ENCODE measurements at regions not wholly inside any gene's neighbourhood (a gene's known extent, or its start where the extent isn't known, plus 50 kb on each side); places are given as distances from the start of the nearest gene placed in this dataset.
A peak's percentile ranks its signal among the peaks of the same experiment; 100 is the strongest.

GRCh38 chr12:53867216-53868012 lies 71.2 kb upstream of the HOXC13 start:
- TF ChIP-seq ZNF384 (IDR thresholded peaks at IDR 0.05), result no peak
- TF ChIP-seq FOXA1 (IDR thresholded peaks at IDR 0.05), result no peak
- no peak for TF ChIP-seq SUZ12 (IDR thresholded peaks at IDR 0.05)
- TF ChIP-seq HDGF (IDR thresholded peaks at IDR 0.05; ENCODE audit: borderline replicate concordance), result no peak
- no peak for TF ChIP-seq L3MBTL2 (conservative IDR thresholded peaks at IDR 0.05)
- TF ChIP-seq NFRKB (IDR thresholded peaks at IDR 0.05), result no peak
- TF ChIP-seq BHLHE40 (IDR thresholded peaks at IDR 0.05; ENCODE audit: borderline replicate concordance), result no peak
- ChIA-PET CTCF (no interaction called here), POLR2A (no interaction called here)
- DNase-seq (ENCODE audit: extremely low spot score), result peak; percentile 31

- ChIA-PET POLR2A (no interaction called here), CTCF (no interaction called here)
- TF ChIP-seq L3MBTL2 (conservative IDR thresholded peaks at IDR 0.05), result no peak
- no peak for TF ChIP-seq BHLHE40 (IDR thresholded peaks at IDR 0.05; ENCODE audit: borderline replicate concordance)
- no peak for TF ChIP-seq ELF4 (IDR thresholded peaks at IDR 0.05)
- TF ChIP-seq LEF1 (IDR thresholded peaks at IDR 0.05; ENCODE audit: borderline replicate concordance), result no peak
- no peak for TF ChIP-seq SP1 (IDR thresholded peaks at IDR 0.05)
- TF ChIP-seq NFRKB (IDR thresholded peaks at IDR 0.05), result no peak
- no peak for TF ChIP-seq FOXA1 (IDR thresholded peaks at IDR 0.05)
- no peak for TF ChIP-seq ZNF384 (IDR thresholded peaks at IDR 0.05)
- no peak for TF ChIP-seq FOXM1 (IDR thresholded peaks at IDR 0.05; ENCODE audit: borderline replicate concordance)
- no peak for TF ChIP-seq FOXK2 (IDR thresholded peaks at IDR 0.05)
- no peak for TF ChIP-seq ARNT (IDR thresholded peaks at IDR 0.05)
- TF ChIP-seq CTBP1 (IDR thresholded peaks at IDR 0.05; ENCODE audit: borderline replicate concordance), result no peak
- no peak for TF ChIP-seq TARDBP (IDR thresholded peaks at IDR 0.05)
- TF ChIP-seq, protein P1, sequence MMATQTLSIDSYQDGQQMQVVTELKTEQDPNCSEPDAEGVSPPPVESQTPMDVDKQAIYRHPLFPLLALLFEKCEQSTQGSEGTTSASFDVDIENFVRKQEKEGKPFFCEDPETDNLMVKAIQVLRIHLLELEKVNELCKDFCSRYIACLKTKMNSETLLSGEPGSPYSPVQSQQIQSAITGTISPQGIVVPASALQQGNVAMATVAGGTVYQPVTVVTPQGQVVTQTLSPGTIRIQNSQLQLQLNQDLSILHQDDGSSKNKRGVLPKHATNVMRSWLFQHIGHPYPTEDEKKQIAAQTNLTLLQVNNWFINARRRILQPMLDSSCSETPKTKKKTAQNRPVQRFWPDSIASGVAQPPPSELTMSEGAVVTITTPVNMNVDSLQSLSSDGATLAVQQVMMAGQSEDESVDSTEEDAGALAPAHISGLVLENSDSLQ (IDR thresholded peaks at IDR 0.05), result no peak
- no peak for TF ChIP-seq HDGF (IDR thresholded peaks at IDR 0.05; ENCODE audit: borderline replicate concordance)
- no peak for TF ChIP-seq SUZ12 (IDR thresholded peaks at IDR 0.05)
- DNase-seq (ENCODE audit: extremely low spot score), result peak; percentile 15
Observed at GRCh38 chr12:53868511-53868986, 70.1 kb upstream of the HOXC13 start.

GRCh38 chr12:53869500-53869899 lies 69.1 kb upstream of the HOXC13 start:
- CTCF ChIA-PET, result interaction anchor here (1.4 kb wide), 1 partner anchor 9 kb away, joined by 3 read pairs; no protein-coding TSS in a partner anchor
- TF ChIP-seq L3MBTL2 (conservative IDR thresholded peaks at IDR 0.05) (no peak), BHLHE40 (IDR thresholded peaks at IDR 0.05; ENCODE audit: borderline replicate concordance) (no peak), FOXA1 (IDR thresholded peaks at IDR 0.05) (no peak), HDGF (IDR thresholded peaks at IDR 0.05; ENCODE audit: borderline replicate concordance) (no peak), SUZ12 (IDR thresholded peaks at IDR 0.05) (no peak), ELF4 (IDR thresholded peaks at IDR 0.05) (no peak), SP1 (IDR thresholded peaks at IDR 0.05) (no peak), LEF1 (IDR thresholded peaks at IDR 0.05; ENCODE audit: borderline replicate concordance) (no peak), FOXM1 (IDR thresholded peaks at IDR 0.05; ENCODE audit: borderline replicate concordance) (no peak), ZNF384 (IDR thresholded peaks at IDR 0.05) (no peak), FOXK2 (IDR thresholded peaks at IDR 0.05) (no peak), ARNT (IDR thresholded peaks at IDR 0.05) (no peak), NFRKB (IDR thresholded peaks at IDR 0.05) (no peak), CTBP1 (IDR thresholded peaks at IDR 0.05; ENCODE audit: borderline replicate concordance) (no peak), TARDBP (IDR thresholded peaks at IDR 0.05) (no peak)
- TF ChIP-seq, protein P1 (IDR thresholded peaks at IDR 0.05), result no peak
- POLR2A ChIA-PET, result no interaction called here
- no peak for DNase-seq (ENCODE audit: extremely low spot score)

- DNase-seq (ENCODE audit: extremely low spot score), result peak; percentile 19
Observed at GRCh38 chr12:53870117-53870516, 68.5 kb upstream of the HOXC13 start.

DNA sequence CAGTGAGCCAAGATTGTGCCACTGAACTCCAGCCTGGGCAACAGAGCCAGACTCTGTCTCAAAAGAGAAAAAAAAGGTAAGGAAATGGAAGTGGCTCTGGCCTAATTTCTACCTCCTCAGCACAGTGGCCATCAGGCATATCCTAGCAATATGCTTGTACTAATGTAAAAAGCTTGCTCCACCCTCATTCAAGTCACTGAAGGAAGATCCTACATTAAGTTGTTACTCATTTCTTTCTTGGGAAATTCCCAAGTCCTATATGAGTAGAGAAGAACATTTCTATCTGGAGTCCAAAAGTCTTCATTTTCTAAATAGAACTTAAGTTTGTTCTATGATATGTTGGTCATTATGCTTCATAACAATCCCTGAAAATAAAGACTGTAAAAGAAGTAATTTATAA lies 67.3 kb upstream of the HOXC13 start:
- ChIA-PET CTCF (no interaction called here), POLR2A (no interaction called here)
- TF ChIP-seq SP1 (IDR thresholded peaks at IDR 0.05) (no peak), ARNT (IDR thresholded peaks at IDR 0.05) (no peak), BHLHE40 (IDR thresholded peaks at IDR 0.05; ENCODE audit: borderline replicate concordance) (no peak), FOXK2 (IDR thresholded peaks at IDR 0.05) (no peak), SUZ12 (IDR thresholded peaks at IDR 0.05) (no peak), ZNF384 (IDR thresholded peaks at IDR 0.05) (no peak), FOXA1 (IDR thresholded peaks at IDR 0.05) (no peak), NFRKB (IDR thresholded peaks at IDR 0.05) (no peak), CTBP1 (IDR thresholded peaks at IDR 0.05; ENCODE audit: borderline replicate concordance) (no peak), TARDBP (IDR thresholded peaks at IDR 0.05) (no peak), HDGF (IDR thresholded peaks at IDR 0.05; ENCODE audit: borderline replicate concordance) (no peak), L3MBTL2 (conservative IDR thresholded peaks at IDR 0.05) (no peak), FOXM1 (IDR thresholded peaks at IDR 0.05; ENCODE audit: borderline replicate concordance) (no peak), LEF1 (IDR thresholded peaks at IDR 0.05; ENCODE audit: borderline replicate concordance) (no peak), ELF4 (IDR thresholded peaks at IDR 0.05) (no peak)
- TF ChIP-seq, protein P1 (IDR thresholded peaks at IDR 0.05), result no peak
- no peak for DNase-seq (ENCODE audit: extremely low spot score)

More at GRCh38 chr12:53870117-53870516, 68.5 kb upstream of the HOXC13 start:
- CTCF ChIA-PET, result interaction anchor here (0.7 to 1.4 kb wide), 2 partner anchors 10 to 38 kb away, joined by 3 to 4 read pairs; no protein-coding TSS in a partner anchor
- TF ChIP-seq NFRKB (IDR thresholded peaks at IDR 0.05) (no peak), FOXM1 (IDR thresholded peaks at IDR 0.05; ENCODE audit: borderline replicate concordance) (no peak), FOXK2 (IDR thresholded peaks at IDR 0.05) (no peak), TARDBP (IDR thresholded peaks at IDR 0.05) (no peak), L3MBTL2 (conservative IDR thresholded peaks at IDR 0.05) (no peak), ARNT (IDR thresholded peaks at IDR 0.05) (no peak), HDGF (IDR thresholded peaks at IDR 0.05; ENCODE audit: borderline replicate concordance) (no peak), SUZ12 (IDR thresholded peaks at IDR 0.05) (no peak), SP1 (IDR thresholded peaks at IDR 0.05) (no peak), BHLHE40 (IDR thresholded peaks at IDR 0.05; ENCODE audit: borderline replicate concordance) (no peak), ELF4 (IDR thresholded peaks at IDR 0.05) (no peak), LEF1 (IDR thresholded peaks at IDR 0.05; ENCODE audit: borderline replicate concordance) (no peak), CTBP1 (IDR thresholded peaks at IDR 0.05; ENCODE audit: borderline replicate concordance) (no peak), ZNF384 (IDR thresholded peaks at IDR 0.05) (no peak), FOXA1 (IDR thresholded peaks at IDR 0.05) (no peak)
- TF ChIP-seq, protein P1 (IDR thresholded peaks at IDR 0.05), result no peak
- POLR2A ChIA-PET, result interaction anchor here (0.6 kb wide), 1 partner anchor 20 kb away, joined by 4 read pairs; no protein-coding TSS in a partner anchor

All from HEK293T (cell line).